ENCODE measurements at regions not wholly inside any gene's neighbourhood (a gene's known extent, or its start where the extent isn't known, plus 50 kb on each side); places are given as distances from the start of the nearest gene placed in this dataset.

GRCh38 chr11:110909336-110909735, 197.1 kb upstream of the ARHGAP20 start:
- H3K4me1 Mint-ChIP-seq (ENCODE audit: unreplicated experiment) = no peaks in the 10 kb centered on the region
- no peaks in the 10 kb centered on the region for H3K27me3 Mint-ChIP-seq (ENCODE audit: unreplicated experiment)
- no peak overlapping the region for H3K4me3 Mint-ChIP-seq (ENCODE audit: unreplicated experiment)
- no peaks in the 10 kb centered on the region for H3K9me3 Mint-ChIP-seq (ENCODE audit: unreplicated experiment)
- TF ChIP-seq CTCF (IDR thresholded peaks at IDR 0.05; ENCODE audit: unreplicated experiment) = no peak
- H3K27ac Mint-ChIP-seq (ENCODE audit: unreplicated experiment) = no peak overlapping the region
- no peaks in the 10 kb centered on the region for H3K36me3 Mint-ChIP-seq (ENCODE audit: low read depth, unreplicated experiment)
- DNase-seq (ENCODE audit: low spot score) = no peak

- TF ChIP-seq CTCF (IDR thresholded peaks at IDR 0.05; ENCODE audit: unreplicated experiment) = no peak
- no peaks in the 10 kb centered on the region for H3K36me3 Mint-ChIP-seq (ENCODE audit: low read depth, unreplicated experiment)
- H3K4me1 Mint-ChIP-seq (ENCODE audit: unreplicated experiment) = no peaks in the 10 kb centered on the region
- DNase-seq (ENCODE audit: low spot score) = no peak
- no peak overlapping the region for H3K4me3 Mint-ChIP-seq (ENCODE audit: unreplicated experiment)
- no peaks in the 10 kb centered on the region for H3K9me3 Mint-ChIP-seq (ENCODE audit: unreplicated experiment)
- H3K27me3 Mint-ChIP-seq (ENCODE audit: unreplicated experiment) = no peaks in the 10 kb centered on the region
- no peak overlapping the region for H3K27ac Mint-ChIP-seq (ENCODE audit: unreplicated experiment)
Measured at GRCh38 chr11:110908401-110909105, 196.3 kb upstream of the ARHGAP20 start.

- TF ChIP-seq CTCF (IDR thresholded peaks at IDR 0.05; ENCODE audit: unreplicated experiment) = no peak
- DNase-seq (ENCODE audit: low spot score) = no peak
- Mint-ChIP-seq H3K4me1 (ENCODE audit: unreplicated experiment) (no peaks in the 10 kb centered on the region), H3K9me3 (ENCODE audit: unreplicated experiment) (no peaks in the 10 kb centered on the region), H3K27ac (ENCODE audit: unreplicated experiment) (no peak overlapping the region), H3K27me3 (ENCODE audit: unreplicated experiment) (no peaks in the 10 kb centered on the region), H3K4me3 (ENCODE audit: unreplicated experiment) (no peak overlapping the region), H3K36me3 (ENCODE audit: low read depth, unreplicated experiment) (no peaks in the 10 kb centered on the region)
Measured at GRCh38 chr11:110907629-110908028, 195.4 kb upstream of the ARHGAP20 start.

GRCh38 chr11:110903830-110904229, 191.6 kb upstream of the ARHGAP20 start:
- H3K9me3 Mint-ChIP-seq (ENCODE audit: unreplicated experiment) = no peaks in the 10 kb centered on the region
- H3K4me1 Mint-ChIP-seq (ENCODE audit: unreplicated experiment) = no peaks in the 10 kb centered on the region
- no peak for TF ChIP-seq CTCF (IDR thresholded peaks at IDR 0.05; ENCODE audit: unreplicated experiment)
- no peak overlapping the region for H3K4me3 Mint-ChIP-seq (ENCODE audit: unreplicated experiment)
- DNase-seq (ENCODE audit: low spot score) = no peak
- H3K27me3 Mint-ChIP-seq (ENCODE audit: unreplicated experiment) = no peaks in the 10 kb centered on the region
- H3K36me3 Mint-ChIP-seq (ENCODE audit: low read depth, unreplicated experiment) = no peaks in the 10 kb centered on the region
- H3K27ac Mint-ChIP-seq (ENCODE audit: unreplicated experiment) = no peak overlapping the region

- Mint-ChIP-seq H3K36me3 (ENCODE audit: low read depth, unreplicated experiment) (no peaks in the 10 kb centered on the region), H3K4me1 (ENCODE audit: unreplicated experiment) (no peaks in the 10 kb centered on the region), H3K9me3 (ENCODE audit: unreplicated experiment) (no peaks in the 10 kb centered on the region), H3K27me3 (ENCODE audit: unreplicated experiment) (no peaks in the 10 kb centered on the region), H3K4me3 (ENCODE audit: unreplicated experiment) (no peak overlapping the region), H3K27ac (ENCODE audit: unreplicated experiment) (no peak overlapping the region)
- DNase-seq (ENCODE audit: low spot score) = no peak
- no peak for TF ChIP-seq CTCF (IDR thresholded peaks at IDR 0.05; ENCODE audit: unreplicated experiment)
Measured at GRCh38 chr11:110903378-110903777, 191.1 kb upstream of the ARHGAP20 start.
